ENCODE measurements at regions not wholly inside any gene's neighbourhood (a gene's known extent, or its start where the extent isn't known, plus 50 kb on each side); places are given as distances from the start of the nearest gene placed in this dataset.

DNA sequence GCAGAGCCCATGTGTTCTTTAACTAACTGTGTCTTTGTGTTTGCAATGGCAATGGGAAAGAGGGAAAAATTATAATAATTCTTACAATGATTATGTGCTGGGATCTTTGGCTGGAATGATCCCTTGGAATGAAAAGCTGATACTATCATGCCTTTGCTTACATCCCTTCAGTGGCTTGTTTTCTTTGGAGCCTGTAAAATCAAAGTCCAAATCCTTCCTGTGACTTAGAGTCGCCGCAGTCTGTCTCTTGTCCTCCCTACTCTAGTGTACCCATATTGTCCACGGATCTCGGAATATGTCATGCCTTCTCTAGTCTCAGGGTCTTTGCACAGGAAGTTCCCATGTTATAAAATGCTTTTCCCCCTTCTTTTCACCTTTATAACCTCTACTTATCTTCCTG is 111.7 kb upstream of the MAF start:
- no peaks in the 10 kb centered on the region for H3K36me3 Mint-ChIP-seq
- ATAC-seq, result no peak
- DNase-seq (ENCODE audit: low spot score), result no peak
- H3K27me3 Mint-ChIP-seq (ENCODE audit: low read depth), result no peaks in the 10 kb centered on the region
- CTCF ChIA-PET, result no interaction called here
- POLR2A ChIA-PET, result no interaction called here
- no peak overlapping the region for H3K4me3 Mint-ChIP-seq
- H3K4me1 Mint-ChIP-seq, result no peaks in the 10 kb centered on the region
- TF ChIP-seq FOXK1 (CRISPR knock-in tag; IDR thresholded peaks at IDR 0.05) (no peak), JAZF1 (CRISPR knock-in tag; IDR thresholded peaks at IDR 0.05) (no peak), MYBL2 (CRISPR knock-in tag; IDR thresholded peaks at IDR 0.05) (no peak), OVOL2 (CRISPR knock-in tag; IDR thresholded peaks at IDR 0.05; ENCODE audit: borderline replicate concordance) (no peak), ZNF138 (CRISPR knock-in tag; conservative IDR thresholded peaks at IDR 0.05) (no peak), TP53 (CRISPR knock-in tag; IDR thresholded peaks at IDR 0.05) (no peak), ELF4 (CRISPR knock-in tag; IDR thresholded peaks at IDR 0.05; ENCODE audit: low read depth) (no peak), NR1H2 (CRISPR knock-in tag; IDR thresholded peaks at IDR 0.05) (no peak), SMAD4 (CRISPR knock-in tag; IDR thresholded peaks at IDR 0.05) (no peak), CREB1 (CRISPR knock-in tag; IDR thresholded peaks at IDR 0.05) (no peak), ZNF317 (CRISPR knock-in tag; IDR thresholded peaks at IDR 0.05; ENCODE audit: borderline replicate concordance, low read depth) (no peak)
- TF ChIP-seq, protein P1, sequence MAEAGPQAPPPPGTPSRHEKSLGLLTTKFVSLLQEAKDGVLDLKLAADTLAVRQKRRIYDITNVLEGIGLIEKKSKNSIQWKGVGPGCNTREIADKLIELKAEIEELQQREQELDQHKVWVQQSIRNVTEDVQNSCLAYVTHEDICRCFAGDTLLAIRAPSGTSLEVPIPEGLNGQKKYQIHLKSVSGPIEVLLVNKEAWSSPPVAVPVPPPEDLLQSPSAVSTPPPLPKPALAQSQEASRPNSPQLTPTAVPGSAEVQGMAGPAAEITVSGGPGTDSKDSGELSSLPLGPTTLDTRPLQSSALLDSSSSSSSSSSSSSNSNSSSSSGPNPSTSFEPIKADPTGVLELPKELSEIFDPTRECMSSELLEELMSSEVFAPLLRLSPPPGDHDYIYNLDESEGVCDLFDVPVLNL (CRISPR knock-in tag; IDR thresholded peaks at IDR 0.05; ENCODE audit: borderline replicate concordance, low read depth), result no peak
- TF ChIP-seq, protein P2, sequence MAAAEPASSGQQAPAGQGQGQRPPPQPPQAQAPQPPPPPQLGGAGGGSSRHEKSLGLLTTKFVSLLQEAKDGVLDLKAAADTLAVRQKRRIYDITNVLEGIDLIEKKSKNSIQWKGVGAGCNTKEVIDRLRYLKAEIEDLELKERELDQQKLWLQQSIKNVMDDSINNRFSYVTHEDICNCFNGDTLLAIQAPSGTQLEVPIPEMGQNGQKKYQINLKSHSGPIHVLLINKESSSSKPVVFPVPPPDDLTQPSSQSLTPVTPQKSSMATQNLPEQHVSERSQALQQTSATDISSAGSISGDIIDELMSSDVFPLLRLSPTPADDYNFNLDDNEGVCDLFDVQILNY (CRISPR knock-in tag; IDR thresholded peaks at IDR 0.05), result no peak
- TF ChIP-seq, protein P3, sequence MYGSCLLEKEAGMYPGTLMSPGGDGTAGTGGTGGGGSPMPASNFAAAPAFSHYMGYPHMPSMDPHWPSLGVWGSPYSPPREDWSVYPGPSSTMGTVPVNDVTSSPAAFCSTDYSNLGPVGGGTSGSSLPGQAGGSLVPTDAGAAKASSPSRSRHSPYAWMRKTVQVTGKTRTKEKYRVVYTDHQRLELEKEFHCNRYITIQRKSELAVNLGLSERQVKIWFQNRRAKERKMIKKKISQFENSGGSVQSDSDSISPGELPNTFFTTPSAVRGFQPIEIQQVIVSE (CRISPR knock-in tag; IDR thresholded peaks at IDR 0.05; ENCODE audit: borderline replicate concordance), result no peak
- TF ChIP-seq, protein P4, sequence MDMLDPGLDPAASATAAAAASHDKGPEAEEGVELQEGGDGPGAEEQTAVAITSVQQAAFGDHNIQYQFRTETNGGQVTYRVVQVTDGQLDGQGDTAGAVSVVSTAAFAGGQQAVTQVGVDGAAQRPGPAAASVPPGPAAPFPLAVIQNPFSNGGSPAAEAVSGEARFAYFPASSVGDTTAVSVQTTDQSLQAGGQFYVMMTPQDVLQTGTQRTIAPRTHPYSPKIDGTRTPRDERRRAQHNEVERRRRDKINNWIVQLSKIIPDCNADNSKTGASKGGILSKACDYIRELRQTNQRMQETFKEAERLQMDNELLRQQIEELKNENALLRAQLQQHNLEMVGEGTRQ (CRISPR knock-in tag; IDR thresholded peaks at IDR 0.05), result no peak
- no peaks in the 10 kb centered on the region; the same call in 1 of the 2 replicates for H3K9me3 Mint-ChIP-seq
- no peak overlapping the region for H3K27ac Mint-ChIP-seq

DNA sequence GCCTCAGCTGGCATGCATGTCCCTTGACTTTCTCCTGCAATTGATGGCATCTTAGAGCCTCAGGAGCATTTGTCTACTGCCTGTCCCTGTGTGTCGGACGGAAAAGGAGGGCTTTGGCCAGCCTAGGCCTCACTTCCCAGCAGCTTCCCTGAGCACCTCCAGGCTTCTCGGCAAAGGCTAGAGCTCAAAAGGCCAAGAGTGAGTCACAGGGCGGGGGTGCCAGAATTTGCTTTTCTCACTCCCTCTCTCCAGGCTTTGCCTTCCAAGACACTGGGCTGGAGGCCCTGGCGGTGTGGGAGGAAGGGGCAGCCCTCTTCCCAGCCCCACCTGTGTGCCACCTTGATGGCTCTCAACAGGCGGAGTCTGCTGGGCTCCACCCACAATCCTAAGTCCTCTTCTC is 107.3 kb upstream of the MAF start:
- ChIA-PET POLR2A (no interaction called here), CTCF (no interaction called here)
- Mint-ChIP-seq H3K36me3 (no peaks in the 10 kb centered on the region), H3K4me1 (no peaks in the 10 kb centered on the region), H3K27ac (no peak overlapping the region), H3K9me3 (peaks cover 7% of the 10 kb centered on the region), H3K27me3 (ENCODE audit: low read depth) (no peaks in the 10 kb centered on the region), H3K4me3 (no peak overlapping the region)
- TF ChIP-seq ZNF219 (CRISPR knock-in tag; IDR thresholded peaks at IDR 0.05; ENCODE audit: borderline replicate concordance) (no peak), ZNF396 (CRISPR knock-in tag; IDR thresholded peaks at IDR 0.05; ENCODE audit: borderline replicate concordance) (no peak), JAZF1 (CRISPR knock-in tag; IDR thresholded peaks at IDR 0.05) (no peak), ZNF138 (CRISPR knock-in tag; conservative IDR thresholded peaks at IDR 0.05) (no peak), TP53 (CRISPR knock-in tag; IDR thresholded peaks at IDR 0.05) (no peak), GABPB1 (CRISPR knock-in tag; IDR thresholded peaks at IDR 0.05) (no peak), SMAD3 (CRISPR knock-in tag; IDR thresholded peaks at IDR 0.05; ENCODE audit: borderline replicate concordance) (no peak), ZNF423 (CRISPR knock-in tag; IDR thresholded peaks at IDR 0.05) (no peak)
- TF ChIP-seq, protein P5, sequence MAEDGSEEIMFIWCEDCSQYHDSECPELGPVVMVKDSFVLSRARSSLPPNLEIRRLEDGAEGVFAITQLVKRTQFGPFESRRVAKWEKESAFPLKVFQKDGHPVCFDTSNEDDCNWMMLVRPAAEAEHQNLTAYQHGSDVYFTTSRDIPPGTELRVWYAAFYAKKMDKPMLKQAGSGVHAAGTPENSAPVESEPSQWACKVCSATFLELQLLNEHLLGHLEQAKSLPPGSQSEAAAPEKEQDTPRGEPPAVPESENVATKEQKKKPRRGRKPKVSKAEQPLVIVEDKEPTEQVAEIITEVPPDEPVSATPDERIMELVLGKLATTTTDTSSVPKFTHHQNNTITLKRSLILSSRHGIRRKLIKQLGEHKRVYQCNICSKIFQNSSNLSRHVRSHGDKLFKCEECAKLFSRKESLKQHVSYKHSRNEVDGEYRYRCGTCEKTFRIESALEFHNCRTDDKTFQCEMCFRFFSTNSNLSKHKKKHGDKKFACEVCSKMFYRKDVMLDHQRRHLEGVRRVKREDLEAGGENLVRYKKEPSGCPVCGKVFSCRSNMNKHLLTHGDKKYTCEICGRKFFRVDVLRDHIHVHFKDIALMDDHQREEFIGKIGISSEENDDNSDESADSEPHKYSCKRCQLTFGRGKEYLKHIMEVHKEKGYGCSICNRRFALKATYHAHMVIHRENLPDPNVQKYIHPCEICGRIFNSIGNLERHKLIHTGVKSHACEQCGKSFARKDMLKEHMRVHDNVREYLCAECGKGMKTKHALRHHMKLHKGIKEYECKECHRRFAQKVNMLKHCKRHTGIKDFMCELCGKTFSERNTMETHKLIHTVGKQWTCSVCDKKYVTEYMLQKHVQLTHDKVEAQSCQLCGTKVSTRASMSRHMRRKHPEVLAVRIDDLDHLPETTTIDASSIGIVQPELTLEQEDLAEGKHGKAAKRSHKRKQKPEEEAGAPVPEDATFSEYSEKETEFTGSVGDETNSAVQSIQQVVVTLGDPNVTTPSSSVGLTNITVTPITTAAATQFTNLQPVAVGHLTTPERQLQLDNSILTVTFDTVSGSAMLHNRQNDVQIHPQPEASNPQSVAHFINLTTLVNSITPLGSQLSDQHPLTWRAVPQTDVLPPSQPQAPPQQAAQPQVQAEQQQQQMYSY (CRISPR knock-in tag; IDR thresholded peaks at IDR 0.05), result no peak
- TF ChIP-seq, protein P2 (CRISPR knock-in tag; IDR thresholded peaks at IDR 0.05), result no peak
- TF ChIP-seq, protein P6, sequence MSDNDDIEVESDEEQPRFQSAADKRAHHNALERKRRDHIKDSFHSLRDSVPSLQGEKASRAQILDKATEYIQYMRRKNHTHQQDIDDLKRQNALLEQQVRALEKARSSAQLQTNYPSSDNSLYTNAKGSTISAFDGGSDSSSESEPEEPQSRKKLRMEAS (CRISPR knock-in tag; IDR thresholded peaks at IDR 0.05), result no peak
- DNase-seq (ENCODE audit: low spot score) (no peak), ATAC-seq (no peak)

Measured in WTC11 (cell line).